BE2C (cell line): ENCODE measurements at regions not wholly inside any gene's neighbourhood (a gene's known extent, or its start where the extent isn't known, plus 50 kb on each side); places are given as distances from the start of the nearest gene placed in this dataset.

Experiments used
- DNase-seq: peaks from one replicate; pipeline ENCODE4 v3.0.0-alpha.2; 2020
- H3K27me3 ChIP-seq: fragments of 250-450 bp; sonication (Bioruptor Pico); 2 replicates; pipeline ENCODE4 v1.5.1; 2020; ENCODE audit warnings: mild to moderate bottlenecking
- H3K36me3 ChIP-seq: fragments of 250-450 bp; sonication (Bioruptor Pico); 2 replicates; pipeline ENCODE4 v1.5.1; 2020; ENCODE audit warnings: mild to moderate bottlenecking
- H3K4me1 ChIP-seq: fragments of 250-450 bp; sonication (Bioruptor Pico); 2 replicates; pipeline ENCODE4 v1.5.1; 2020
- H3K4me3 ChIP-seq: 2 replicates; pipeline ENCODE4 v1.5.1; 2011; ENCODE audit warnings: low read depth, low read length
- H3K9me3 ChIP-seq: fragments of 250-450 bp; sonication (Bioruptor Pico); 2 replicates; pipeline ENCODE4 v1.5.1; 2020
- TF ChIP-seq, protein P1 (sequence below): IDR thresholded peaks from 2 replicates; pipeline ENCODE4 v1.5.1; 2012; ENCODE audit warnings: mild to moderate bottlenecking, low read depth, low read length

DNA sequence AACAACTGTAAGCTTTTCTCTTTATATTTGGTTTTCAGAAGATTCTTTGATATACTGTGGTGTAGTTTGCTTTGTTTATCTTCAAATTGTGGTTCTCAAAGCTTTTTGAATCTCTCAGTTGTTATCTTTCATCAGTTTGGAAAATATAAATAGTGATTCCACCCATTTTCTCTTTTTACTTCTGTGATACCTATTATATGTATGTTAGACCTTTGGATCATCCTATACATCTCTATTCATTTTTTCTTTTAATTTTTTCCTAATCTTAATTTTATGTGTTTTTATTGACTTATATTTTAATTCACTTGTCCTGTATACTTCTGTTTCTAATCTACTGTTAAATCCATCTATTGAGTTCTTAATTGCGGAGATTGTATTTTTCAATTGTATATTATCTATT, 160.7 kb upstream of the COL8A1 start:
- H3K4me3 ChIP-seq = no peak overlapping the region
- DNase-seq = no peak
- no peaks in the 10 kb centered on the region for H3K36me3 ChIP-seq
- no peaks in the 10 kb centered on the region for H3K4me1 ChIP-seq
- no peaks in the 10 kb centered on the region for H3K9me3 ChIP-seq
- no peaks in the 10 kb centered on the region for H3K27me3 ChIP-seq
- TF ChIP-seq, protein P1, sequence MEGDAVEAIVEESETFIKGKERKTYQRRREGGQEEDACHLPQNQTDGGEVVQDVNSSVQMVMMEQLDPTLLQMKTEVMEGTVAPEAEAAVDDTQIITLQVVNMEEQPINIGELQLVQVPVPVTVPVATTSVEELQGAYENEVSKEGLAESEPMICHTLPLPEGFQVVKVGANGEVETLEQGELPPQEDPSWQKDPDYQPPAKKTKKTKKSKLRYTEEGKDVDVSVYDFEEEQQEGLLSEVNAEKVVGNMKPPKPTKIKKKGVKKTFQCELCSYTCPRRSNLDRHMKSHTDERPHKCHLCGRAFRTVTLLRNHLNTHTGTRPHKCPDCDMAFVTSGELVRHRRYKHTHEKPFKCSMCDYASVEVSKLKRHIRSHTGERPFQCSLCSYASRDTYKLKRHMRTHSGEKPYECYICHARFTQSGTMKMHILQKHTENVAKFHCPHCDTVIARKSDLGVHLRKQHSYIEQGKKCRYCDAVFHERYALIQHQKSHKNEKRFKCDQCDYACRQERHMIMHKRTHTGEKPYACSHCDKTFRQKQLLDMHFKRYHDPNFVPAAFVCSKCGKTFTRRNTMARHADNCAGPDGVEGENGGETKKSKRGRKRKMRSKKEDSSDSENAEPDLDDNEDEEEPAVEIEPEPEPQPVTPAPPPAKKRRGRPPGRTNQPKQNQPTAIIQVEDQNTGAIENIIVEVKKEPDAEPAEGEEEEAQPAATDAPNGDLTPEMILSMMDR = no peak

GRCh38 chr3:99475229-99475628, 163.2 kb upstream of the COL8A1 start:
- no peaks in the 10 kb centered on the region for H3K9me3 ChIP-seq
- no peak overlapping the region for H3K4me3 ChIP-seq
- no peak for DNase-seq
- no peaks in the 10 kb centered on the region for H3K27me3 ChIP-seq
- TF ChIP-seq, protein P1 = no peak
- H3K36me3 ChIP-seq = no peaks in the 10 kb centered on the region
- H3K4me1 ChIP-seq = no peaks in the 10 kb centered on the region

- Histone ChIP-seq H3K9me3 (no peaks in the 10 kb centered on the region), H3K36me3 (no peaks in the 10 kb centered on the region), H3K27me3 (no peaks in the 10 kb centered on the region), H3K4me1 (no peaks in the 10 kb centered on the region), H3K4me3 (no peak overlapping the region)
- TF ChIP-seq, protein P1 = no peak
- no peak for DNase-seq
These were observed 163.6 kb upstream of the COL8A1 start for GRCh38 chr3:99474776-99475175.

GRCh38 chr3:99473321-99473751, 165.1 kb upstream of the COL8A1 start:
- Histone ChIP-seq H3K4me1 (no peaks in the 10 kb centered on the region), H3K27me3 (no peaks in the 10 kb centered on the region), H3K36me3 (no peaks in the 10 kb centered on the region), H3K4me3 (no peak overlapping the region), H3K9me3 (no peaks in the 10 kb centered on the region)
- TF ChIP-seq, protein P1 = no peak
- DNase-seq = no peak

DNA sequence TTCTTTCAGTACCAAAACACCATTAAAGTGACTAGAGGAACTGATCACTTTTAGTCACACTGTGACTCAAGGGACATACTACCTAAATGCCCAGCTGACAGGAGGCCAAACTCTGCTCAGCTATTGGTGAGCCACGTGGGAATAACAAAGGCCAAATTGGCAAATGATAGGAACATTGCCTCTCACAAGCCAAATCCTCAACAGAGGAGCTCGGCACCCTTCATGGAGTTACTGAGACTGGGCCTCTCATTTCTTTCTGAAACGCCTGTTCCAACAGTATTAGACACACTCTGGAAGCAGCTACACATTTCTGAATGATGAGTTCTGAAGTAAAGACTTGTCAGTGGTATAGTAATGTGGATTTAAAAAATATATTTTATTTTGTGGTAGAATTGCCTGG, 166.0 kb upstream of the COL8A1 start:
- H3K4me3 ChIP-seq = no peak overlapping the region
- H3K9me3 ChIP-seq = no peaks in the 10 kb centered on the region
- no peaks in the 10 kb centered on the region for H3K27me3 ChIP-seq
- H3K4me1 ChIP-seq = no peaks in the 10 kb centered on the region
- no peak for DNase-seq
- no peaks in the 10 kb centered on the region for H3K36me3 ChIP-seq
- TF ChIP-seq, protein P1 = no peak

- TF ChIP-seq, protein P1 = no peak
- H3K4me1 ChIP-seq = no peaks in the 10 kb centered on the region
- H3K4me3 ChIP-seq = no peak overlapping the region
- no peaks in the 10 kb centered on the region for H3K36me3 ChIP-seq
- no peaks in the 10 kb centered on the region for H3K9me3 ChIP-seq
- DNase-seq = no peak
- no peaks in the 10 kb centered on the region for H3K27me3 ChIP-seq
These were observed 166.8 kb upstream of the COL8A1 start for GRCh38 chr3:99471353-99472323.
